NT2/D1 (cell line): ENCODE measurements at regions not wholly inside any gene's neighbourhood (a gene's known extent, or its start where the extent isn't known, plus 50 kb on each side); places are given as distances from the start of the nearest gene placed in this dataset.
"Not testable (repeated sequence)": the region's sequence is repeated elsewhere in the genome, so short reads cannot be mapped to it uniquely, and the experiment has no call there.

Experiments
- DNase-seq: peaks from one replicate; pipeline ENCODE4 v3.0.0-alpha.2; 2011; ENCODE audit warnings: low read depth, low spot score
- H3K27me3 ChIP-seq: 2 replicates; pipeline ENCODE4 v1.6.0; 2011; ENCODE audit warnings: mild to moderate bottlenecking; ENCODE audit not compliant: insufficient read length, insufficient read depth
- H3K36me3 ChIP-seq: 2 replicates; pipeline ENCODE4 v1.6.1; 2011; ENCODE audit warnings: mild to moderate bottlenecking, low read length, mixed read lengths; ENCODE audit not compliant: insufficient read depth, insufficient read length
- H3K4me1 ChIP-seq: 2 replicates; pipeline ENCODE4 v1.5.1; 2011; ENCODE audit not compliant: insufficient read depth, insufficient read length
- H3K4me3 ChIP-seq: 2 replicates; pipeline ENCODE4 v1.5.1; 2011; ENCODE audit warnings: low read depth; ENCODE audit not compliant: insufficient read length
- H3K9ac ChIP-seq: 2 replicates; pipeline ENCODE4 v1.6.0; 2011; ENCODE audit warnings: low read depth; ENCODE audit not compliant: insufficient read length
- H3K9me3 ChIP-seq: 2 replicates; pipeline ENCODE4 v1.5.1; 2011; ENCODE audit warnings: mild to moderate bottlenecking, low read length; ENCODE audit not compliant: insufficient read depth
- SUZ12 ChIP-seq: IDR thresholded peaks from 2 replicates; pipeline ENCODE4 v1.6.1; 2011; ENCODE audit not compliant: insufficient read length, insufficient read depth; ENCODE audit errors: extremely low read depth
- YY1 ChIP-seq: IDR thresholded peaks from 2 replicates; pipeline ENCODE4 v1.6.1; 2011; ENCODE audit not compliant: insufficient read length, insufficient read depth
- ZNF274 ChIP-seq: IDR thresholded peaks from 2 replicates; pipeline ENCODE4 v1.6.1; 2011; ENCODE audit warnings: mild to moderate bottlenecking, low read depth, low read length

DNA sequence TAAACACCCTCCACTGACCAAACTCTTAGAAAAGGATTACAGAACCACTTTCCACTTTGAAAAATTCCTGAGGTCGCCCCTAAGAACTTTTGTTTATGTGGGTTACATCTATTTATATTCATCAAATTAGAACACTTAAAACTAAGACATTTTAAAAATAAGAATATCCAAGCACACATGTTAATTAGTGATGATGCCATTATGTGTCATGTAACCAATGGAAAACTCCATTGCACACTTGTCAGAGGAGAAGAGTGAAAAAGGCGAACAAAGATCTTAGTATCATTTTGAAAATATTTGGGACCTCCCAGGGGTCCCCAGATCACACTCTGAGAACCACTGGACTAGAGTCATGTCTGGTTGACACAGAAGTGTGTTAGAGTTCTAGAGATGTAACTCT lies 882.4 kb upstream of the AMELY start:
- TF ChIP-seq YY1 (no peak), SUZ12 (no peak), ZNF274 (no peak)
- Histone ChIP-seq H3K4me3 (no peak overlapping the region), H3K9ac (no peak overlapping the region), H3K9me3 (no peaks in the 10 kb centered on the region), H3K36me3 (no peaks in the 10 kb centered on the region), H3K4me1 (no peaks in the 10 kb centered on the region), H3K27me3 (no peaks in the 10 kb centered on the region)
- no peak for DNase-seq

GRCh38 chrY:7792431-7792830 lies 880.9 kb upstream of the AMELY start:
- no peaks in the 10 kb centered on the region for H3K4me1 ChIP-seq
- H3K9ac ChIP-seq, result no peak overlapping the region
- H3K4me3 ChIP-seq, result no peak overlapping the region
- no peaks in the 10 kb centered on the region for H3K27me3 ChIP-seq
- no peak for DNase-seq
- TF ChIP-seq ZNF274, result no peak
- TF ChIP-seq YY1, result no peak
- TF ChIP-seq SUZ12, result no peak
- H3K36me3 ChIP-seq, result no peaks in the 10 kb centered on the region
- no peaks in the 10 kb centered on the region for H3K9me3 ChIP-seq

GRCh38 chrY:7781501-7781900 lies 869.9 kb upstream of the AMELY start:
- TF ChIP-seq YY1 (no peak), ZNF274 (no peak), SUZ12 (no peak)
- Histone ChIP-seq H3K27me3 (no peaks in the 10 kb centered on the region), H3K4me1 (no peaks in the 10 kb centered on the region), H3K9me3 (no peaks in the 10 kb centered on the region), H3K9ac (no peak overlapping the region), H3K4me3 (no peak overlapping the region), H3K36me3 (no peaks in the 10 kb centered on the region)
- no peak for DNase-seq

GRCh38 chrY:7775436-7775835 lies 863.9 kb upstream of the AMELY start:
- H3K36me3 ChIP-seq, H3K9me3 ChIP-seq, DNase-seq: not testable (repeated sequence)

DNA sequence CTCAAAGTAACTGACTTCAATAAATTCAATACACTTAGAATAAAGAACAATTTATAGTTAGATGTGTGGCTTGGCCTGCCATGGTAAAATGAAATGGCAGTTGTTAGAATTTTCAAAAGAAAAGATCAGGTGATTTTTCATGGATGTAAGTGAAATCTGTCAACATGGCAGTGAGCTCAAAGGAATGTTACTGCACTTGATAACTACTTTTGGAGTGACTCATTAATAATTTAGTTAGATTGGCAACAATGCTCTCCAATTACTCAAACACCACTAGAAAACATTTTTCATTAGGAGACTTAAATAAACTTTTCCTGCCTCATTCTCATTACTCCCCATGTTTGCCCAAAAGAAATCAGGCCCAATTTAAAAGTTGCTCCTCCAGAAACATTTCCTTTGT lies 860.2 kb upstream of the AMELY start:
- Histone ChIP-seq H3K36me3 (no peaks in the 10 kb centered on the region), H3K9me3 (no peaks in the 10 kb centered on the region), H3K4me1 (no peaks in the 10 kb centered on the region), H3K27me3 (no peaks in the 10 kb centered on the region), H3K4me3 (no peak overlapping the region), H3K9ac (no peak overlapping the region)
- no peak for TF ChIP-seq ZNF274
- TF ChIP-seq YY1, result no peak
- no peak for TF ChIP-seq SUZ12
- no peak for DNase-seq

More at GRCh38 chrY:7775436-7775835, 863.9 kb upstream of the AMELY start:
- H3K4me3 ChIP-seq, H3K4me1 ChIP-seq, H3K27me3 ChIP-seq, H3K9ac ChIP-seq: not testable (repeated sequence)

- TF ChIP-seq YY1 (no peak), SUZ12 (no peak), ZNF274 (no peak)
- DNase-seq, result no peak
- no peaks in the 10 kb centered on the region for H3K9me3 ChIP-seq
- H3K27me3 ChIP-seq, result no peaks in the 10 kb centered on the region
- no peak overlapping the region for H3K9ac ChIP-seq
- H3K36me3 ChIP-seq, result no peaks in the 10 kb centered on the region
- H3K4me1 ChIP-seq, result no peaks in the 10 kb centered on the region
- no peak overlapping the region for H3K4me3 ChIP-seq
Measured at GRCh38 chrY:7769790-7770375, 858.3 kb upstream of the AMELY start.

- Histone ChIP-seq H3K4me1 (no peaks in the 10 kb centered on the region), H3K27me3 (no peaks in the 10 kb centered on the region), H3K9ac (no peak overlapping the region), H3K9me3 (no peaks in the 10 kb centered on the region), H3K4me3 (no peak overlapping the region), H3K36me3 (no peaks in the 10 kb centered on the region)
- DNase-seq, result no peak
- TF ChIP-seq SUZ12, result no peak
- TF ChIP-seq YY1, result no peak
- no peak for TF ChIP-seq ZNF274
Measured at GRCh38 chrY:7768901-7769300, 857.3 kb upstream of the AMELY start.

DNA sequence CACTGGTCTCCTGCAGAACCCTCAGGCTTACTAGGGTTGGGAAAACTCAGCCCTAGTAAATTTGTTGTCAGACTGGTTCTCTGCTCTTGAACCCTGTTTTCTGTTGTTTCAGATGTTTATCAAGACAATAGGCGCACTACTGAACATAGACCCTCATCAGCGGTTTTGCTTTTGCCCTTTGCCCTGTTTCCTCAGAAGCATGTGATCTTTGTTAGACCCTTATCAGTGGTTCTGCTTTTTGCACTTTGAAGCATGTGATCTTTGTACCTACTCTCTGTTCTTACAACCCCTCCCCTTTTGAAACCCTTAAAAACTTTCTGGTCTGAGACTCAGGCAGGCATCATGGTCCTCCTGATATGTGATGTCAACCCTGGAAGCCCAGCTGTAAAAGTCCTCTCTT lies 842.2 kb upstream of the AMELY start:
- H3K36me3 ChIP-seq, result no peaks in the 10 kb centered on the region
- H3K4me1 ChIP-seq, result no peaks in the 10 kb centered on the region
- no peak for DNase-seq
- H3K9me3 ChIP-seq, result no peaks in the 10 kb centered on the region
- no peak overlapping the region for H3K4me3 ChIP-seq
- H3K9ac ChIP-seq, result no peak overlapping the region
- no peaks in the 10 kb centered on the region for H3K27me3 ChIP-seq
- TF ChIP-seq YY1, result no peak
- no peak for TF ChIP-seq SUZ12
- TF ChIP-seq ZNF274, result no peak
